ENCODE measurements at regions not wholly inside any gene's neighbourhood (a gene's known extent, or its start where the extent isn't known, plus 50 kb on each side); places are given as distances from the start of the nearest gene placed in this dataset.

DNA sequence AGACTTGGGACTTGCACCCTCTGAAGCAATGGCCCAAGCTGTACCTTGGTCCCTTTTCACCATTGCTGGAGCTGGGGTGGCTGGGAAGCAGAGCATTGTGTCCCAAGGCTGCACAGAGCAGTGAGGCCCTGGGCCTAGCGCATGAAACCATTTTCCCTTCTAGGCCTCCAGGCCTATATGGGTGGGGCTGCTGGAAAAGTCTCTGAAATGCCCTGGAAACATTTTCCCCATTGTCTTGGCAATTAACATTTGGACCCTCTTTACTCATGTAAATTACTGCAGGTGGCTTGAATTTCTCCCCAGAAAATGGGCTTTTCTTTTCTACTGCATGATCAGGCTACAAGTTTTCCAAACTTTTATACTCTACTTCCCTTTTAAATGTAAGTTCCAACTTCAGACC is 510.5 kb downstream of the SLITRK6 start:
- DNase-seq (ENCODE audit: low spot score): no peak

DNA sequence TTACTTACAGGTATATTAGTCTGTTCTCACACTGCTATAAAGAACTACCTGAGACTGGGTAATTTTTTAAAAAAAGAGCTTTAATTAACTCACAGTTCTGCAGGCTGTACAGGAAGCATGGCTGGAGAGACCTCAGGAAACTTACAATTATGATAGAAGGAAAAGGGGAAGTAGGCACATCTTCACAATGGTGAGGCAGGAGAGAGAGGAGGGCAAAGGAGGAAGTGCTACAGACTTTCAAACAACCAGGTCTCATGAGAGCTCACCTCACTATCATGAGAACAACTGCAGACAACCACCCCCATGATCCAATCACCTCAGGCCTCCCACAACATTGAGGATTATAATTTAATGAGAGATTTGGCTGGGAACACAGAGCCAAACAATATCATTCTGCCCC is 511.7 kb downstream of the SLITRK6 start:
- DNase-seq (ENCODE audit: low spot score): no peak

- DNase-seq (ENCODE audit: low spot score): no peak
Measured at GRCh38 chr13:85286081-85286480, 513.1 kb downstream of the SLITRK6 start.

- no peak for DNase-seq (ENCODE audit: low spot score)
Measured at GRCh38 chr13:85284349-85284748, 514.9 kb downstream of the SLITRK6 start.

- no peak for DNase-seq (ENCODE audit: low spot score)
Measured at GRCh38 chr13:85283408-85283807, 515.8 kb downstream of the SLITRK6 start.

DNA sequence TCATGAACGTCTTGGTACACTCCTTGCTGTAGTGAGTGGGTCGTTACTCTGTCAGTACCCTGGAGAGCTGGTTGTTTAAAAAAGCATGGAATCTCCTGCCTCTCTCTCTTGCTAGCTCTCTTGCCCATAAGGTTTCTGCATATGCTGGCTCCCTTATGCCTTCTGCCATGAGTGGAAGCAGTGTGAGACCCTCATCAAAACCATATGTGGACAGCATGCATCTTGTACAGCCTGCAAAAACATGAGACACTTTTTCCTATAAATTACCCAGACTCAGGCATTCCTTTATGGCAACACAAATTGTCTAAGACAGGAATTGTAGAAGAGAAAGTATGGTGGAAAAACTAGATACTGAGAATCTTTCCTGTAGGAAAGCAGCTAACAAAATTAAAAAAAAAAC is 516.3 kb downstream of the SLITRK6 start:
- no peak for DNase-seq (ENCODE audit: low spot score)

DNA sequence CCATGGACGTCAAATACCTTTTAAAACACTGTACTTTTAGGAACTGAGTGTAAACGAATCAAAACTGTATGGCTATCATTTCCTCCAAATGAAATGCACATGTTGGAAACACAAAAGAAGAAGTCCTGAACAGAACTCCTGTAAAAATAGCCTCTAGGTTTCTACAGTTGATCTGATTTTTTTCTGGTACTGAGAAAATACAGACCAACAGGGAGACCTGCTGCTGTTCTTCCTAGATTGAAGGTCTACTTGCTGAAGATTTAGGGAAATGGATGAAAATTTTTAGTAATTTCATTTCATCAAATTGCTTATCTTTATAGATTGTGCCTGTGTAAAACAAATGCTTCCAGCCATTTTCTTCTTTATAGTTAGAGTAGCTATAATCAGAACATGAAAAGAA is 520.4 kb downstream of the SLITRK6 start:
- DNase-seq (ENCODE audit: low spot score): no peak

GRCh38 chr13:85277748-85278147 is 521.5 kb downstream of the SLITRK6 start:
- no peak for DNase-seq (ENCODE audit: low spot score)

DNA sequence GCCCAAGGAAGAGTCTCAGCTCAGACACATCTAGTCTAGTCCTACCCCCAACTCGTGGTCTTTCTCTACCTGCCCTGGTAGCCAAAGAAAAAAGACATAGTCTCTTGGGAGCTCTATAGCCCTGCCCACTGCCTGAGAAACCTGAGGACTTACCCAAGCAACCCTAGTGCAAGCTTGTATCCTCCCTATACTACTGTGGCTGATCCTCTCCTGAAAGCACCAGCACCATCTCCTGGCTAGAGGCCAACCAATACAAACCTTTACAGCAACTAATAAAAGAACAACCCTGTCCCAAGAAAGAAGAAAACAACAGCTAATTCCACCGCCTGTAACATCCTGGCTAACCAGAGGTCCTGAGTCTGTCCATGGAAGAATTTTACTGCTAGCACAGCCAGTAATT is 532.4 kb downstream of the SLITRK6 start:
- DNase-seq (ENCODE audit: low spot score): no peak

- DNase-seq (ENCODE audit: low spot score): no peak
Measured at GRCh38 chr13:85266331-85266730, 532.9 kb downstream of the SLITRK6 start.

- no peak for DNase-seq (ENCODE audit: low spot score)
Measured at GRCh38 chr13:85265296-85265695, 533.9 kb downstream of the SLITRK6 start.

DNA sequence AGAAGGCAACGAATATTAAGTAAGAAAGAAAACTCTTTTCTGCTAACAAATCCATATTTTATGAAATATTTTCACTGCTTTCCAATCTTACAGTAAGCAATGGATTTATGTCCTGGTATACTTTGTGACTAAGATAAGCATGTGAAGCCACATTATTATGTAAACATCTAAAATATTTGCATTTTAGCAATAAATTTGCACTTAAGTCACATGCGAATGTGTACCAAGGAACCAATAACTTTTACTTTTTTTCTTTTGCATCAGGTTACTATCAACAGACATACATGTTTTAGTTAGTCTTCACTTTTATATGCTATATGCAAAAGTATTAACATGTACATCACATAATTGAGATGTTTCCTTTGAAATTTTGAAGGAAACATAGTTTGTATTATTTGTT is 536.7 kb downstream of the SLITRK6 start:
- no peak for DNase-seq (ENCODE audit: low spot score)

- DNase-seq (ENCODE audit: low spot score): no peak
Measured at GRCh38 chr13:85261757-85262346, 537.4 kb downstream of the SLITRK6 start.

DNA sequence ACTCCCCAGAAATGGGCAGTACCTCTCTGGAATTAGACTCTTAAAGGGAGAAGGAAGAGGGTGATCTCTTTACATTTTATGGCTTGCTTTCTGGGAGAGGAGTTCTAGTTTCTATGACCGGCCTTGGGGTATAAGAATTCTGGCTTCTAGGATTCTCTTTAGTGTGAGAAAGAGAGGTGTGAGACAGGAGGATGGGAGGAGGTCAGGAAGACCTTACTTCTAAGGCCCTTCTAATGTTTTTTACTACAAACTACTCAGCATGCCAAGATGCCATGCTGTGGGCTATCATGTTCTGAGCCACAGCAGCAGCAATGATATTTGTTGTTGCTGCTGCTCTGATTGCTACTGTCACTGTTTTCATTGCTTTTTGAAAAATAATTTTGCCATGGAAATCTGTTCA is 538.3 kb downstream of the SLITRK6 start:
- no peak for DNase-seq (ENCODE audit: low spot score)

GRCh38 chr13:85255978-85256377 is 543.2 kb downstream of the SLITRK6 start:
- no peak for DNase-seq (ENCODE audit: low spot score)

- no peak for DNase-seq (ENCODE audit: low spot score)
Measured at GRCh38 chr13:85254641-85255040, 544.6 kb downstream of the SLITRK6 start.

DNA sequence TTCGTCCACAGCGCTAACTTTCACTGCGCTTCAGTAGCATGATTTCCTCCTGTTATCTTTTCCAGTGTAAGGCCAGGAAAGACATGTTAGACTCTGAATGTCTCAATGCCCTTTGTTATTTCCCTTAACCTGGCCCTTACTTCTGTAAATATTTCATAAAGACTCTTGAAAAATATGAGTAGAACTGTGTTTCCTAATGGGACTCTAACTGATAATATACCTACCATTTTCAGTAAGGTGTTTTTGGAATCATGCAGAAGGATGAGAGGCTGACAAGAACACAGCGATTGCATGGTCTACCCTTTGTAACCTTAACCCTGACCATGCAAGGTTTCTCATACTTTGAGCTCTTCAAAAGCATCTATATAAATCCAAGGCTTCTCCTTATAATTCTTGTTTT is 550.1 kb downstream of the SLITRK6 start:
- no peak for DNase-seq (ENCODE audit: low spot score)

DNA sequence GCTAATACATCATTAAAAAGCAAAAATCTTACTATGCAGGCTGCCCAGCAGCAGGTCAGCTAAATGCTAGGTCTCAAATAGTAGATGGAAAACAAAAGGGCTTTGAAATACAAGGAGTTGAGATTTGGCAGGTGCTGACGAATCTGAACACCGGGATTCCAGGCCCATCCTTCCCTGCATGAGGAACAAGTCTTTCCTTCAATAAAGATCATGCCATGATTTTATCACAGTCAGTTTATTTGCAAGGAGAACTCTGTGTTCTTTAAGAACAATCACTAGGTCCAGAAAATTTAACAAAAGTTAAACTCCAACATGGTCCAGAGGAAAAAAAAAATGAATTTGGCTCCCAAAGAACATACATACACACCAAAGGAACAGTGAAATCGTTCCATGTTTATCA is 551.4 kb downstream of the SLITRK6 start:
- no peak for DNase-seq (ENCODE audit: low spot score)

DNA sequence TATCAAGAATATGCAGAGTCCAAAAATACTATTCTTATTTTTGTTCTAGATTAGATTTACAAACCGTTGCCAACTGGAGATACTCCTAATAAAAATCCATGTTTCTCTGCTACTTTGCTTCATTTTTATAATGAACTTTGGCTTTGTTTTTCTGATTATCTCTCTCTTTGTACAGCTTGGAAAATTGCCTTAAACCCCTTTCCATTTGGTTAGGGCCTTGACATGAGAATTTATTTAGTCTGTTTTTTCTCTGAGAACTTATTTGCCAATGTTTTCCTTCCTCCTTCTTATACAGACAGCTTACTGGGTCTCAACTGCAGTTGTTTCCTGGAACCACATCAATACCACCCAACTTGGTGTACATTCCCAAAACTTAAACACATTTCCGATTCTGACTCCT is 555.4 kb downstream of the SLITRK6 start:
- DNase-seq (ENCODE audit: low spot score): no peak

DNA sequence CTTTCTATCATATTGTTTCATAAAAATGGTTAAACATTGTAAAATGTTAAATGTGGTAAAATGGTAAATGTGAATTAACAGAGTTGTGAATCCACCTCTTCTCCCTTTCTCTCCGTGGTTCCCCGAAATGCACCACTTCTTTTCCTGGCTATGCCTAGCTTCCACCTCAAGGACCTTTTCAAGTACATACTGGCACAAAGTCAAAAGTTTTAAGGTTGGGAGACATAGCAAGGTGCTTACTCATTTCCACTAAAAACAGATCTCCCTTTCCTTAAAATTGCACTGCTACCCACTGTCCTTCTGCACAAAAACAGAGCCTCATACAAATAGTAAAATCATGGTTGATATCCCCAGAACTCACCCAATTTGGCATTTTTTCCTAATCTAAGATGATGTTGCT is 558.2 kb downstream of the SLITRK6 start:
- no peak for DNase-seq (ENCODE audit: low spot score)

- no peak for DNase-seq (ENCODE audit: low spot score)
Measured at GRCh38 chr13:85236413-85236812, 562.8 kb downstream of the SLITRK6 start.

DNA sequence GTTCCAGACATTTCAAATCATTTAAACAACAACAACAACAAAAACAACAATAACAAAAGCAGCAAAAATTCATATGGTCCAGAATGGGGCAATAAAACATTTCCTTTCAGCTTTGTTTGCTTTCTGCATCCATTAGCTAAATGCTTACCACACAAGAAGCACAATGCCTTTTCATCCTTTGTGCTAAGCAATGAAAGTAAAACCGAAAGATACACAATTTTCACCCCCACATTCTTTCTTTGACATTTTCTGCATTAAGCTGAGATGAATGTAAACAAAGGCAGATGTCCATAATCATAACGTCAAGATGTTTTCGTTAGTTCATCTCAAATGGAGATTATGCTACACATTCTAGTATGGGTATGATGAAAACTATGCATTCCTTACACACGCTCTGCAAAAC is 568.5 kb downstream of the SLITRK6 start:
- DNase-seq (ENCODE audit: low spot score): no peak

DNA sequence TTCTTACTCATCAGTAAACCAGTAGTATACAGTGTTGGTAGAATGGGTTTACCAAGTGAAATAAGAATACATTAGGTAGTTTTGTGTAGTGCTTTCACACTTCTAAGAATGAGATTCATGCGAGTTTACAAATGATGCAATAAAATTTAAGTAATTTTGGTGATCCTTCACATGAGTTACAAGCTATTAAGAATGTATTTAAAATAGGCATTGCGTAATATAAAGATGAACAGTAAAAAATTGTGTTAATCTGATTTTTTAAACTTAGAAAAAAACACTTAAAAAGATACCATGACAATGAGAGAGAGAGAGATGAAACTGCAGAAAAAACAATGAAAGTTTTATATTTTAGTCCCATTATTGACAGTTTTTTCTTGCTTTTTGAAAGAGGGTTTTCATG is 570.5 kb downstream of the SLITRK6 start:
- DNase-seq (ENCODE audit: low spot score): no peak

- no peak for DNase-seq (ENCODE audit: low spot score)
Measured at GRCh38 chr13:85223883-85224656, 575.1 kb downstream of the SLITRK6 start.
